Prostate gland (tissue), 2 donors: ENCODE measurements at regions not wholly inside any gene's neighbourhood (a gene's known extent, or its start where the extent isn't known, plus 50 kb on each side); places are given as distances from the start of the nearest gene placed in this dataset.

Source experiments
- POLR2A ChIP-seq: fragments of 450-650 bp; IDR thresholded peaks from one replicate; pipeline ENCODE4 v1.6.1; 2016; ENCODE audit warnings: antibody characterized with exemption, mild to moderate bottlenecking
- TF ChIP-seq, protein P1 (sequence below), 4 experiments: fragments of 200-600 bp in 2 of 4; fragments of 450-650 bp in 2 of 4; sonication (generic) in 2 of 4; IDR thresholded peaks; 1 replicate in 3 of 4; 2 replicates in 1 of 4; pipeline ENCODE4 v1.5.1; 2016 to 2019; ENCODE audit warnings: antibody characterized with exemption in 4 of 4, mild to moderate bottlenecking in 2 of 4, moderate library complexity in 2 of 4

DNA sequence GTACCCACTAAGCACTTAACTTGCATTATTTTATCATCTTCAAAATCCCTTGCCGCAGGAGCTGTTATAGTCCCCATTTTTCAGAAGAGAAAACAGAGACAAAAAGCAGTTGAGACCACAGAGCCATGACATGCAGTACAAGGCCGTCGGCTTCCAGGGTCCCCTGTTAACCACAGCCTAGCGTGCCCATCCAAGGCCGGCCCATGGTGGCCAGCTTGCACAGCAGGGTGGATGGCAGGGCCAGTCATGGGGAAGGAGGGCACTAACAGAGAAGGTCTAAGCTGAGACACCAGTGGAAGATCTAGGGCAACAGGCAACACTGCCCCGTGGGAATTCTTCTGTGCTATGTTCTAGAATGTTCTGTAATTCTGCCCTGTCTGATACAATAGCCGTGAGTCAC lies 192.6 kb upstream of the ID2 start:
- TF ChIP-seq, protein P1, sequence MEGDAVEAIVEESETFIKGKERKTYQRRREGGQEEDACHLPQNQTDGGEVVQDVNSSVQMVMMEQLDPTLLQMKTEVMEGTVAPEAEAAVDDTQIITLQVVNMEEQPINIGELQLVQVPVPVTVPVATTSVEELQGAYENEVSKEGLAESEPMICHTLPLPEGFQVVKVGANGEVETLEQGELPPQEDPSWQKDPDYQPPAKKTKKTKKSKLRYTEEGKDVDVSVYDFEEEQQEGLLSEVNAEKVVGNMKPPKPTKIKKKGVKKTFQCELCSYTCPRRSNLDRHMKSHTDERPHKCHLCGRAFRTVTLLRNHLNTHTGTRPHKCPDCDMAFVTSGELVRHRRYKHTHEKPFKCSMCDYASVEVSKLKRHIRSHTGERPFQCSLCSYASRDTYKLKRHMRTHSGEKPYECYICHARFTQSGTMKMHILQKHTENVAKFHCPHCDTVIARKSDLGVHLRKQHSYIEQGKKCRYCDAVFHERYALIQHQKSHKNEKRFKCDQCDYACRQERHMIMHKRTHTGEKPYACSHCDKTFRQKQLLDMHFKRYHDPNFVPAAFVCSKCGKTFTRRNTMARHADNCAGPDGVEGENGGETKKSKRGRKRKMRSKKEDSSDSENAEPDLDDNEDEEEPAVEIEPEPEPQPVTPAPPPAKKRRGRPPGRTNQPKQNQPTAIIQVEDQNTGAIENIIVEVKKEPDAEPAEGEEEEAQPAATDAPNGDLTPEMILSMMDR (IDR thresholded peaks at IDR 0.05) = no peak
- no peak for TF ChIP-seq POLR2A
